PFSK-1 (cell line): ENCODE measurements at regions not wholly inside any gene's neighbourhood (a gene's known extent, or its start where the extent isn't known, plus 50 kb on each side); places are given as distances from the start of the nearest gene placed in this dataset.

Experiments used
- FOXP2 ChIP-seq: optimal IDR thresholded peaks from 2 replicates; pipeline ENCODE3; 2011; ENCODE audit warnings: borderline replicate concordance, control low read depth, inconsistent platforms; ENCODE audit not compliant: insufficient read depth; ENCODE audit errors: extremely low read length, extremely low read depth
- POLR2AphosphoS5 ChIP-seq: IDR thresholded peaks from 2 replicates; pipeline ENCODE4 v1.6.1; 2012; ENCODE audit warnings: low read depth, mild to moderate bottlenecking, control low read depth, low read length, moderate library complexity
- REST ChIP-seq, 2 experiments: IDR thresholded peaks; 2 replicates each; pipeline versions ENCODE4 v1.6.1 to v1.8.0; 2011 to 2012; ENCODE audit warnings: low read depth in 2 of 2, low read length in 2 of 2, control low read depth in 1 of 2, inconsistent platforms in 1 of 2, mild to moderate bottlenecking in 1 of 2, moderate library complexity in 1 of 2; ENCODE audit not compliant: insufficient read depth in 1 of 2
- SIN3A ChIP-seq: IDR thresholded peaks from 2 replicates; pipeline ENCODE4 v1.6.1; 2012; ENCODE audit warnings: mild to moderate bottlenecking, low read length, moderate library complexity, borderline replicate concordance; ENCODE audit not compliant: insufficient read depth
- TAF1 ChIP-seq: IDR thresholded peaks from 2 replicates; pipeline ENCODE4 v1.6.1; 2012; ENCODE audit warnings: low read length, control low read depth, borderline replicate concordance; ENCODE audit not compliant: insufficient read depth

- TF ChIP-seq REST (IDR thresholded peaks at IDR 0.05; ENCODE audit: insufficient read depth in 1 of 2, low read depth in 2 of 2, low read length in 2 of 2) = no peak
- TF ChIP-seq POLR2AphosphoS5 = no peak
- TF ChIP-seq TAF1 = no peak
- TF ChIP-seq SIN3A = no peak
- TF ChIP-seq FOXP2 = no peak
Observed at GRCh38 chrX:20435913-20436312, 169.2 kb upstream of the RPS6KA3 start.
